GM12878 (cell line): ENCODE measurements at regions not wholly inside any gene's neighbourhood (a gene's known extent, or its start where the extent isn't known, plus 50 kb on each side); places are given as distances from the start of the nearest gene placed in this dataset.

Experiments used
- ATAC-seq: fragments of 200-7000 bp; cut with Tn5 transposase; 3 replicates; pipeline ENCODE4 v1.9.1; 2020; ENCODE audit warnings: mild to moderate bottlenecking, moderate library complexity
- BruUV-seq: library from RNA; stranded (reverse); fragments of 400-500 nt; replicated peaks from 2 replicates; lab custom pipeline; 2021; lab: Mats Ljungman, UMichigan
- CTCF ChIA-PET: fragments of 300-600 bp; sonication (Branson Sonifier 250); formaldehyde crosslinking; extraction: SDS; loops from one replicate; lab custom pipeline; 2021; ENCODE audit warnings: inconsistent platforms; lab: Yijun Ruan, JAX
- POLR2A ChIA-PET: fragments of 350-600 bp; formaldehyde crosslinking; extraction: SDS; loops from one replicate; lab custom pipeline; 2021; ENCODE audit warnings: inconsistent platforms; lab: Charles Lee
- RAD21 ChIA-PET: fragments of 300-600 bp; sonication (Branson Sonifier 250); formaldehyde crosslinking; loops from one replicate; lab custom pipeline; 2023; ENCODE audit warnings: antibody characterized with exemption; ENCODE audit not compliant: unreplicated experiment; lab: Charles Lee
- SMC1A ChIA-PET: fragments of 300-600 bp; sonication (Branson Sonifier 250); formaldehyde crosslinking; loops from one replicate; lab custom pipeline; 2023; ENCODE audit not compliant: unreplicated experiment, uncharacterized antibody; lab: Charles Lee
- DNase-seq: peaks from one replicate; pipeline ENCODE4 v3.0.0-alpha.2; 2011; ENCODE audit warnings: low read depth, low spot score
- FAIRE-seq: peaks from 3 replicates; lab custom pipeline; 2011; peaks lifted over from hg19 to GRCh38; lab: Jason Lieb, UNC
- H2AFZ ChIP-seq: 2 replicates; pipeline ENCODE4 v1.6.0; 2011; ENCODE audit warnings: low read depth, low read length, control low read depth; ENCODE audit not compliant: control insufficient read depth
- H3K27ac ChIP-seq: 2 replicates; pipeline ENCODE4 v1.5.1; 2011; ENCODE audit warnings: control low read depth; ENCODE audit not compliant: control insufficient read depth, insufficient read depth
- H3K27me3 ChIP-seq, 2 experiments: replicated peaks in 1 of 2; 2 replicates each; pipeline versions ENCODE4 v1.6.0 to v1.6.1; 2011; ENCODE audit warnings: low read length in 1 of 2; ENCODE audit not compliant: control insufficient read depth in 2 of 2, insufficient read depth in 2 of 2
- H3K36me3 ChIP-seq, 2 experiments: 2 replicates each; pipeline ENCODE4 v1.5.1; 2011; ENCODE audit warnings: low read length in 1 of 2; ENCODE audit not compliant: control insufficient read depth in 2 of 2, insufficient read depth in 2 of 2
- H3K4me1 ChIP-seq: 2 replicates; pipeline ENCODE4 v1.6.1; 2011; ENCODE audit warnings: mild to moderate bottlenecking, low read length, moderate library complexity, mixed read lengths; ENCODE audit not compliant: control insufficient read depth, insufficient read depth
- H3K4me2 ChIP-seq: 2 replicates; pipeline ENCODE4 v1.6.0; 2011; ENCODE audit warnings: control low read depth; ENCODE audit not compliant: control insufficient read depth, insufficient read depth
- H3K4me3 ChIP-seq: fragments of 200-600 bp; sonication (generic); 2 replicates; pipeline ENCODE4 v1.5.1; 2016
- H3K79me2 ChIP-seq: 2 replicates; pipeline ENCODE4 v1.6.0; 2011; ENCODE audit warnings: low read length; ENCODE audit not compliant: control insufficient read depth, insufficient read depth
- H3K9ac ChIP-seq: 2 replicates; pipeline ENCODE4 v1.8.0; 2011; ENCODE audit warnings: low read length, control low read depth, mixed read lengths; ENCODE audit not compliant: control insufficient read depth, insufficient read depth
- H3K9me3 ChIP-seq: replicated peaks from 3 replicates; pipeline ENCODE4 v1.5.1; 2011; ENCODE audit warnings: mild to moderate bottlenecking, low read length; ENCODE audit not compliant: control insufficient read depth, insufficient read depth
- H4K20me1 ChIP-seq: 2 replicates; pipeline ENCODE4 v1.6.0; 2011; ENCODE audit not compliant: control insufficient read depth, insufficient read depth
- ATF2 ChIP-seq: IDR thresholded peaks from 2 replicates; pipeline ENCODE4 v1.6.1; 2012; ENCODE audit warnings: low read length, inconsistent platforms
- BCLAF1 ChIP-seq: fragments of 450-650 bp; IDR thresholded peaks from 2 replicates; pipeline ENCODE4 v1.6.1; 2017; ENCODE audit warnings: antibody characterized with exemption, mild to moderate bottlenecking, moderate library complexity
- CEBPB ChIP-seq, 2 experiments: fragments of 150-350 bp in 1 of 2; IDR thresholded peaks; 2 replicates each; pipeline ENCODE4 v1.6.1; 2012 to 2014; ENCODE audit warnings: low read depth in 2 of 2, low read length in 2 of 2, borderline replicate concordance in 1 of 2, inconsistent platforms in 1 of 2
- CREM ChIP-seq: IDR thresholded peaks from 2 replicates; pipeline ENCODE4 v1.6.1; 2014; ENCODE audit warnings: antibody characterized with exemption, low read depth
- EED ChIP-seq: sonication (generic); IDR thresholded peaks from 2 replicates; pipeline ENCODE4 v1.6.1; 2016; ENCODE audit warnings: antibody characterized with exemption, low read depth
- GATAD2B ChIP-seq: fragments of 450-650 bp; conservative IDR thresholded peaks from 2 replicates; pipeline ENCODE4 v1.6.1; 2017; ENCODE audit warnings: low read depth, mild to moderate bottlenecking, moderate library complexity
- NFXL1 ChIP-seq: fragments of 450-650 bp; IDR thresholded peaks from 2 replicates; pipeline ENCODE4 v1.6.1; 2017; ENCODE audit warnings: antibody characterized with exemption, mild to moderate bottlenecking, borderline replicate concordance
- NRF1 ChIP-seq: conservative IDR thresholded peaks from 2 replicates; pipeline ENCODE4 v1.6.1; 2011; ENCODE audit warnings: mild to moderate bottlenecking, low read depth, low read length, improper control_type of control experiment
- RBBP5 ChIP-seq: fragments of 200-600 bp; sonication (generic); conservative IDR thresholded peaks from 2 replicates; pipeline ENCODE4 v1.6.1; 2016
- REST ChIP-seq: IDR thresholded peaks from 2 replicates; pipeline ENCODE4 v1.6.1; 2012; ENCODE audit warnings: mild to moderate bottlenecking, low read depth, low read length
- RFX5 ChIP-seq: IDR thresholded peaks from 2 replicates; pipeline ENCODE4 v1.6.1; 2011; ENCODE audit warnings: low read depth, low read length, improper control_type of control experiment
- SP1 ChIP-seq: IDR thresholded peaks from one replicate; pipeline ENCODE4 v1.6.1; 2011; ENCODE audit warnings: low read depth, low read length
- STAT1 ChIP-seq: fragments of 450-650 bp; conservative IDR thresholded peaks from 2 replicates; pipeline ENCODE4 v1.6.1; 2014; ENCODE audit warnings: antibody characterized with exemption, mild to moderate bottlenecking
- WGBS: methylation state at CpG from one replicate; pipeline ENCODE4 v1.1.6; 2016; ENCODE audit warnings: low lambda C conversion rate; ENCODE audit not compliant: insufficient replicate concordance, insufficient coverage; ENCODE audit errors: missing lambda C conversion rate; 5-methylcytosine and 5-hydroxymethylcytosine counted together
- in situ Hi-C: fragments of 300-500 bp; cut with MboI; formaldehyde crosslinking; loops from 9 replicates; pipeline ENCODE4 v1.14.3; 2018; ENCODE audit warnings: mixed read lengths
- intact Hi-C: fragments of 100-400 bp; cut with micrococcal nuclease; formaldehyde crosslinking; loops from one replicate; pipeline ENCODE4 v1.14.2; 2022; ENCODE audit not compliant: unreplicated experiment
- TF ChIP-seq, protein P1 (sequence below): IDR thresholded peaks from 2 replicates; pipeline ENCODE4 v1.6.1; 2012; ENCODE audit warnings: low read depth, low read length, improper control_type of control experiment

DNA sequence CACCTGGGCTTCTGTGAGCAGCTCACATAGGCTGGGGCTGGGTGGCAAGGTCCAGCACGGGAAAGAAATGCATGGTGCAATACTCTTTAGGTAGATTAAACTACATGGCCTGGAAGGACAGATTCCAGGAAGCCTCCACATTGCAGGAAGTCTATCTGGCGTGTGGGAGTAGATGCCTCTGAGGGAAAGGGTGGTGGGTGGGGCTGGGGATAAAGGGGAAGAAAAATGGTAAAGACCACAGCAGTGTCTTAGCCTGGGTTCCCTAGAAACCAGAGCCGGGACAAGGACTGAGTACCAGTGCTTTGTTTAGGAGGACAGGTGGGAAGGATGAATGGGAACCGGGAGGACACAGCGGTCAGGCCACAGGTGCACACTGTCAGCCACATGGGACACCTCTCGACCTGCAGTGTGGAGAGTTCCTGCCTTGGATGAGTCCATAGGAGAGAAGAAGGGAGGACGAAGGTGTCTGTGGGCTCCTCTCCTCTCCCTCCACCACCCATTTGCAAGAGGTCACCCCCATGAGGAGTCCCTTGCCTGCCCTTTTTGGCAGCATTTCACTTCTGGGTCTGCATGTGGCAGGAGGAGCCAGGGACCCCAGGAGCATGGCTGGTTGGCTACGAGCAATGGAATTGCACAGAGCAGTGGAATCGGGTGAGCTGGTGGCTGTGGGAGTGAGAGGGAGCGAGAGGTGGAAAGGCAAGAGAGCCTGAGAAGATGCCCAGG is 91.5 kb upstream of the HS6ST1 start:
- DNase-seq: no peak
- intact Hi-C loops (no loop called here), in situ Hi-C loops (no loop called here)
- Histone ChIP-seq H3K27ac (no peak overlapping the region), H3K79me2 (no peaks in the 10 kb centered on the region), H3K36me3 (no peaks in the 10 kb centered on the region), H3K27me3 (0 out of 4 replicates have a peak, but pooled peaks cover 0 to 2% of the 10 kb centered on the region in 2 experiments), H3K4me2 (no peak overlapping the region), H4K20me1 (no peaks in the 10 kb centered on the region), H3K9me3 (no peaks in the 10 kb centered on the region), H3K9ac (no peak overlapping the region), H2AFZ (no peak overlapping the region), H3K4me1 (no peaks in the 10 kb centered on the region), H3K4me3 (no peak overlapping the region)
- WGBS: 20% methylated on average over 10 of the region's 10 CpGs
- no peak for TF ChIP-seq NFXL1
- TF ChIP-seq RBBP5: no peak
- no peak for TF ChIP-seq REST
- no peak for TF ChIP-seq ATF2
- no peak for TF ChIP-seq CREM
- no peak for TF ChIP-seq CEBPB (IDR thresholded peaks at IDR 0.05; ENCODE audit: borderline replicate concordance in 1 of 2, low read depth in 2 of 2, low read length in 2 of 2)
- TF ChIP-seq SP1: no peak
- TF ChIP-seq, protein P1, sequence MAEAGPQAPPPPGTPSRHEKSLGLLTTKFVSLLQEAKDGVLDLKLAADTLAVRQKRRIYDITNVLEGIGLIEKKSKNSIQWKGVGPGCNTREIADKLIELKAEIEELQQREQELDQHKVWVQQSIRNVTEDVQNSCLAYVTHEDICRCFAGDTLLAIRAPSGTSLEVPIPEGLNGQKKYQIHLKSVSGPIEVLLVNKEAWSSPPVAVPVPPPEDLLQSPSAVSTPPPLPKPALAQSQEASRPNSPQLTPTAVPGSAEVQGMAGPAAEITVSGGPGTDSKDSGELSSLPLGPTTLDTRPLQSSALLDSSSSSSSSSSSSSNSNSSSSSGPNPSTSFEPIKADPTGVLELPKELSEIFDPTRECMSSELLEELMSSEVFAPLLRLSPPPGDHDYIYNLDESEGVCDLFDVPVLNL: no peak
- no peak for TF ChIP-seq GATAD2B
- no peak for TF ChIP-seq NRF1
- no peak for TF ChIP-seq STAT1
- no peak for TF ChIP-seq BCLAF1
- TF ChIP-seq EED: no peak
- TF ChIP-seq RFX5: no peak
- FAIRE-seq: no peak
- SMC1A ChIA-PET: no interaction called here
- ATAC-seq: no peak
- no TSS peak for BruUV-seq
- RAD21 ChIA-PET: no interaction called here
- CTCF ChIA-PET: no interaction called here
- POLR2A ChIA-PET: no interaction called here
